Hematopoietic multipotent progenitor cell treated with erythropoietin and hydrocortisone succinate and interleukin-3 and kit ligand, for 17 days (in vitro differentiated cells): ENCODE measurements at regions not wholly inside any gene's neighbourhood (a gene's known extent, or its start where the extent isn't known, plus 50 kb on each side); places are given as distances from the start of the nearest gene placed in this dataset.
"Not testable (repeated sequence)": the region's sequence is repeated elsewhere in the genome, so short reads cannot be mapped to it uniquely, and the experiment has no call there.

ENCODE experiments used
- DNase-seq: peaks from one replicate; pipeline ENCODE4 v3.0.0-alpha.2; 2015; ENCODE audit warnings: low spot score

DNA sequence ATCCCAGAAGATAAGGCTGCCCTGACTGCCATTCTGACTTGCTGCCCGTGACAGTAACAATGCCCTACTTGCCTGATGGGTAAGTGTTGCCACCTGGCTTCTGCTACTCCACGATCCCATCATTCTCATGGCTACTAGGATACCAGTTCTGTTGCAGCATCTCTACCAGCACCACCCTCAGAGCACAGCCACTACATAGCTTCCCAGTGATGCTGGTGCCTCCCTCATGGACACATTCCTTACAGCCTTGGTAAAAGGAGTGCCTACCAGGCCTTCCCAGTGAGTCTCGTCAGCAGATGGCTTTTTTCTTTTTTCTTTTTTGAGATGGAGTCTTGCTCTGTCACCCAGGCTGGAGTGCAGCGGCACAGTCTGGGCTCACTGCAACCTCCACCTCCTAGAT, 84.4 kb upstream of the CMKLR1 start:
- DNase-seq, result no peak

- not testable (repeated sequence) for DNase-seq
Measured at GRCh38 chr12:108421082-108421481, 82.0 kb upstream of the CMKLR1 start.

GRCh38 chr12:108420421-108420820, 81.3 kb upstream of the CMKLR1 start:
- not testable (repeated sequence) for DNase-seq

DNA sequence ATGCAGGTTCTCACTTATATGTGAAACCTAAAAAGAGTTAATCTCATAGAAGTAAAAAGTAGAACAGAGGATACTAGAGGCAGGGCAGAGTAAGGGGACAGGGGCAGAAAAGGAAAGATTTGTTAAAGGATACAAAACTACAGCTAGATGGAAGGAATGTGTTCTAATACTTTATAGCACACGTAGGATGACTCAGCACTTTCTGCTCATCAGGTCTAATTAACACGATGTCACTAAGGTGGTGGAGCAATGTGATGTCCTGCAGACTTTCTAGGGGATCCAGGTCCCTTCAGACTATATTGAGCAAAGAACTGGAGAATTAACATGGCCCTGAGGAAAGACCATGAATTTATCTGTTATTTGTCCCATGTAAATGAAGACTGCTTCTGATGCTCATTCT, 80.8 kb upstream of the CMKLR1 start:
- DNase-seq, result peak; percentile 43

- DNase-seq, result no peak
Measured at GRCh38 chr12:108418164-108418890, 79.2 kb upstream of the CMKLR1 start.

DNA sequence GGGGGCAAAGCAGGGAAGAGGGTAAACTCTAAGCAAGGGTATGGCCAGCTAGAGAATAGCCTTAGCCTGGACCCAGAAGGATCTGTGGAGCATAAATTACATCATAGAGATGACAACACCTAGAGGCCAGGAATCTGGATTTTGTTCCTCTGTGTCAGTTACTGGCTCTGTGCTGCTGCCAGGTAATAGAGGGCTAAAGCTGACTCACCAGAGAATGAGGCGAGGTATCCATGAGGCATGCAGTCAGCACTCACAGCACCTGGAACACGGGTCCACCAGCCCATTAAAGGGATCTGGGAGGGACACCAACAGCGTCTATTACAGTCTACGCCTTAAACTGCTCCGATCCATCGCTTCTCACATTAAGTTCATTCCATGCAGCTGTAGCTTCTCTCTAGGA, 74.9 kb upstream of the CMKLR1 start:
- DNase-seq, result no peak

DNA sequence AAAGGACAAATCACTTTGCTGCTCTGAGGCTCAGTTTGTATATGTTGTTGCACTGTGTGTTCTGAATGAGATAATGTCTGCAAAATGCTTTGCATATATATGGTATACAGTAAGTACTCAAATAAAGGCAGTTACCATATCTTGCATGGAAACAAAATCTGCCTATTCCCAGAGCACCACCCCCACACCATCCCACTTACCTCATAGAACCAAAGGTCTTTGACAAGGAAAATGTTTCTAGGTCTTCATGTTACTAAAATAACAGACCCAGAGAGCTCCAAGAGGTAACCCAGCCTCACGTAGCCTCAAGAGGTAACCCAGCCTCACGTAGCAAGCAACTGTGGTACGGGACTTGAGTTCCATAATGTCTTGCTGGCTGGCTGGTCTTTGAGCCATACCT, 71.6 kb upstream of the CMKLR1 start:
- no peak for DNase-seq

DNA sequence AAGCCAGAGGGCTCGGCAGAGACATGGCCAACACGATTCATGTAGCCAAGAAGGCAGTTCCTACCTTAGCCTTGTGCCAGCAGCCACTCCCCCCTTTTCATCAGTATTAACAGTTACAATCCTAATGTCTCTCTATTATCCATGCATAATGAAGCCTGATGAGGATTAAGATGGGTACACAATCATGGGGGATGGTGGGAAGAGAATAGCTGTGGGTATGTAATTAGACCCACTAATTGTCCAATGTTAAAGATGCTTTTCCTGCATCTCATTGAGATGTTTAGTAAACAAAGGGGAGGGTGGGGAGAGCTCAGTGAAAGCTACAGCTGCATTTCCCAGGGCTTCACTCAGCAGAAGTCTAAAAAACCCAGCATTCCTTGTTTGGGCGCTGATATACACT, 70.4 kb upstream of the CMKLR1 start:
- no peak for DNase-seq

DNA sequence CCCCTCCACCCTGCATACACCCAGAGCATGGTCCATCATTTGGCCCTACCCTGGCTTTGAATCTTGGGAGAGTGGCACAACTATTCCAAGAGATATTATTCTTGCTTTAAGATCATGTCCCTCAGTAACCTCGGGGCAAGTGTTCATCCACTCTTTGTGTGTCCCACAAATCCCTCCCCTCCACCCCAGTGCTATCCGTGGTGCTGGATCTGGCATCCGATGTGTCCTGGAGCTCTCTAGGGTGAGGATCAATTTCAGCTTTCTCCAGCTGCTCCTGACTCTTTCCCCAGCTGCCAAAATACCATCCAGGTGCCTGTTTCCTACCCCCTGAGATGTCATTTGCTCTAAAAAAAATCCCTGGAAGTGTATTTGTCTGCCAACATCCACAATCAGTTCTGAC, 64.8 kb upstream of the CMKLR1 start:
- DNase-seq, result no peak

DNA sequence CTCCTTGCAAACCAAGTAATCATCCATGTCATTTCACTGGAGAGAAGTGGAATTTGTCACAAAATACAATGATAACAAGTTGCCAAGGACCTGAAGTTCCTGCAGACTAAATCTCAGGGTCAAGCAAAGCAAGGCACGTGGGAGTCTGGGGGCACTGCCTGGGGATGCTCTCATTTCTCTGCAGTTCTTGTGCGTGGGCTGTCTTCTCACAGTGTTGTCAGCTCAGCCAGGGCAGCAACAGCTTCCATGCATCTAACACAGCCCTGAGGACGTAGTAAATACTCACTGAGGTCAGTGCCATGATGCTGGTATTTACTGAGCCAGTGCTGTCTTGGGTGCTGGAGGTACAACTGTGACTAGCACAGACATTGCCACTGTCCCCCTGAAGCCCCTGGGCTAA, 62.9 kb upstream of the CMKLR1 start:
- no peak for DNase-seq

GRCh38 chr12:108400900-108401480, 61.9 kb upstream of the CMKLR1 start:
- no peak for DNase-seq

DNA sequence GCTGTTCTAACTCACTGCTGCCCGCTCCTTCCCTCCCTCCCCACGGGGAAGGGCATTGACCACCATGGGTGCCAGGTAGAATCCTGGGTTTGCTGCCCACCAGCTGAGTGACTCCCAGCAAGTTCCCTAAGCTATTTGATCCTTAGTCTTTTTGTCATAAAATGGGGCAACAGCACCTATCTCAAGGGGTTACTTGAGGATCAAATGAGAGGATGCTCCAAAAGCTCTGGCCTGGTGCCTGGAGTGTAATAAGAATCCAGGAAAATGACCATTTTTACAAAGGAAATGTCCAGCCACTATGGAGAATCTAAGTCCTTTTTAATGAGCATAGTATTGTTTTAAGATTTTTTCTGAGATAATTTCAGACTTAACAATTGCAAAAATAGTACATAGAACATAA, 61.4 kb upstream of the CMKLR1 start:
- no peak for DNase-seq

- no peak for DNase-seq
Measured at GRCh38 chr12:108400056-108400455, 60.9 kb upstream of the CMKLR1 start.

DNA sequence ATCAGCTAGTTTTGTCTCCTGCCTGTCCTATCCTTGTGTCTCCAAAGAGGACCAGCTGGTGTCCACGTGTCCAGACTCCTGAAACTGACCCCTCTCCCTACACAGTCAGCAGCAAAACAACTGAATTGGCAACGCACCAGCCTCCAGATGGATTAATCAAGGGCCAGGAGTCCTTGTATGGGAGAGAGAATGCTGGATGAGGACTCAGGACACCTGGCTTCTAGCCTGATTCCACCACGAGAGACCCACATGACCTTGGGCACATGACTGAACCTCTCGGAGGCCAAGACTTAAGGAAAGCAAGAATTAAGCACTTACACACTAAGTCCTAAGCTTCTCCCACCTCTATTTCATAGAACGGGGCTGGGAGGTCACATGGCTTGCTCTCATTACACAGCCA, 60.4 kb upstream of the CMKLR1 start:
- DNase-seq, result no peak

DNA sequence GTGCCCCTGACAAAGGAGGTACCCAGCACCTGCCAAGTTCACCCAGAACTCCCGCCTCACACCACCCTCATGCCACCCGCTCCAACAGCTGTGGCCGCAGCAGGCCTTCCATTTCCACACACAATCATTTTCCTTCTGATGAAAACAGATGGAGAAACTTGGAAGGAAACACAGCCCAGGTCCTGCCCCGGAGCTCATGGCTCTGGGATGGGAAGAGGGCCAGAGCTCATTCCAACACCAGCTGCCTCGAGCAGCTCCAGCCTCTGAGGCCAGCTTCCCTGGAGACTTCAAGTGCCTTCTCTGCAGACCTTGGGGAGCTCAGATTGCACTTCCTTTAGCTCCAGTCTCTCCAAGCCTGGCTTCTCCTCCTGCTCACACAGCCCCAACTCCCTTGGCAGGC, 55.1 kb upstream of the CMKLR1 start:
- no peak for DNase-seq

DNA sequence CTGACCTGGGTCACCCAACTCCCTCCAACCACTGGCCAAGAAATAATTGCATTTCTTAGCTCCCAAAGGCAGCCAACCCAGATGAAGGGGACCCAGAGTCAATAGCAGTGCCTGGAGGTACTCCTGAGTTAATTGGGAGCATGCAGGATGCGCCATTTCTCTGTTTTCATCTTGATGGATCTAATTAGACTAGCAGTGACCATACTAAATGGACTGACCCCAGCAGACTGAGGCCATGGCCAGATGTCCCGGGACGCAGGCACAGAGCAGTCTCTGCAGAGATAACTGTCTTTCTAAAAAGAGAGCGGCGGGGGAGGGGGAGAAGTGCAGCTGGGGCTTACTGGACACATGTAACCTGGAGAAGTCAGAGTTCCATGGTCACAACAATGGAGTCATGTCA, 53.2 kb upstream of the CMKLR1 start:
- no peak for DNase-seq

- DNase-seq, result no peak
Measured at GRCh38 chr12:108390495-108391203, 51.5 kb upstream of the CMKLR1 start.

GRCh38 chr12:108389544-108389943, 50.4 kb upstream of the CMKLR1 start:
- DNase-seq, result no peak
